Muscle of leg (tissue), 3 donors: ENCODE measurements at regions not wholly inside any gene's neighbourhood (a gene's known extent, or its start where the extent isn't known, plus 50 kb on each side); places are given as distances from the start of the nearest gene placed in this dataset.

Experiments used
- DNase-seq: peaks from one replicate; pipeline ENCODE4 v3.0.0; 2013
- H3K27ac ChIP-seq: one replicate; pipeline ENCODE4 v1.5.1; 2013; ENCODE audit warnings: mild to moderate bottlenecking, low read length, control low read depth
- H3K27me3 ChIP-seq: one replicate; pipeline ENCODE4 v1.6.1; 2013; ENCODE audit warnings: low read length; ENCODE audit not compliant: control insufficient read depth, insufficient read depth
- H3K36me3 ChIP-seq: one replicate; pipeline ENCODE4 v1.6.1; 2013; ENCODE audit warnings: low read length; ENCODE audit not compliant: control insufficient read depth, insufficient read depth
- H3K4me1 ChIP-seq: one replicate; pipeline ENCODE4 v1.6.1; 2013; ENCODE audit warnings: low read length; ENCODE audit not compliant: control insufficient read depth, insufficient read depth
- H3K4me3 ChIP-seq: one replicate; pipeline ENCODE4 v1.5.1; 2013; ENCODE audit warnings: low read length, control low read depth
- H3K9me3 ChIP-seq: replicated peaks from 2 replicates; pipeline ENCODE4 v1.6.1; 2013; ENCODE audit warnings: low read depth, low read length; ENCODE audit not compliant: control insufficient read depth
- WGBS: methylation state at CpG from one replicate; pipeline ENCODE4 v1.1.5; 2013; ENCODE audit warnings: missing lambda C conversion rate; ENCODE audit not compliant: insufficient coverage; 5-methylcytosine and 5-hydroxymethylcytosine counted together

DNA sequence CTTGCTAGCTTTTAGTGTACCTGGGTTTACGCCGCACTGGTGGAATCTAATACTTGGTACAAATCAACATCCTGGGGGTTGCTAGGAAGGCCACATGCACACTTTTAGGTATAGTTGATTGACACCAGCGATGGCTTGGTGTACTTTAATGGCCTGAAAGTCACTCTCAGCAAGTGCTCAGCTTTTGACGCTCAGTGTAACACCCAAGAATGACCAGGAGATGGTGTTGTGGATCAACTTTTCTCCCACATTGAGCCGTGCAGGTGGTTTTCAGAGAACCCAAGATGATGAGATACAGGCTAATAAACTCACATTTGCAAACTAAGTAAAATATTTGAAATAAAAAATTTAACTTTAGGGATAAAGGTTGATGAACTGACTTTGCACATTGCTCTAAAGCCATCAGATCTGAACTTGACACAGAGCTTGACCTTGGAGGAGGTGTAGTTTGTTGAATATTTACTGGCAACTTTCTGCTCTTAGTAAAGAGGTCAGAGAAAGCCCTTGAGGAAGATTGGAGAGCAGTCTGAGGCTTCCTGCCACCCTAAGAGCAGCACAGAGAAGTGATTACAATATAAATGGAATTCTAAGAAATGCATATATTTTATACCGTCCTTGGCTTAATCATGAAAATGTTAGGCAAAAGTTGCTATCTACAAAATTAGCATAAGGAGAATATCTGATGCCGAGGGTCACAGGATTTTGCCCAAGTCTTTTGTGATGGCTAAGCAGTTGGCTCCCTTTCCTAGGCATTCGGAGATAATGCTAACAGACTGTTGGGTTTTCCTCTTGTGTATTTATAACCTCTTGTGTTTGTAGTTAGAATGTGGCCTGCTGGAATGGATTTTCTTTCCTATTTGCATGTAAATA, 143.4 kb upstream of the RASGRP1 start:
- WGBS = 18% methylated on average over 2 of the region's 8 CpGs
- Histone ChIP-seq H3K9me3 (no peaks in the 10 kb centered on the region), H3K27me3 (peaks cover 3% of the 10 kb centered on the region), H3K36me3 (no peaks in the 10 kb centered on the region), H3K27ac (no peak overlapping the region), H3K4me3 (no peak overlapping the region), H3K4me1 (no peaks in the 10 kb centered on the region)
- DNase-seq = peak; percentile 80

DNA sequence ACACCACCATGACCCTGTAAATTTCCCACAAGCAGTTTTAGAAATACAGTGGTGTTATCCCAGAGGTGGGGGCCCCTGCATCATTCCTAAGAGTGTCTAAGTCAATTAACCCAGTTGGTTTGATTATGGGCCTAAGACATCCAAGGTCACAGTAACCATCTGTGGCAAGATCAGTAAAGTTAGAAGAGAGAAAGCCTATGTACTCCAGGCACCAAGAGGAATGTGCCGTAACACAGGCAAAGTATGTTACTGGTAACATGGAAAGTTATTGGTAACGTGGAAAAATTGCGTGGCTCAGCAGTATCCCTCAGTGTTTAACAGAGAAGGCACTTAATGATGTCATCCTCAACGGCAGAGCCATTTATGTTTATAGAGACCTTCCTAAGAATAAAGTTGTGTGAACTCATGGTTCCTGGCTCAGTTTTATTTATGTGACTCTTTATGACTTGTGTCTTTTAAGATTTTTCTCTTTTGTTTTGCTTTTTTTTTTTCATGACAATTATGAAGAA, 144.1 kb upstream of the RASGRP1 start:
- Histone ChIP-seq H3K27me3 (peaks cover 3% of the 10 kb centered on the region), H3K27ac (no peak overlapping the region), H3K9me3 (no peaks in the 10 kb centered on the region), H3K4me1 (no peaks in the 10 kb centered on the region), H3K36me3 (no peaks in the 10 kb centered on the region), H3K4me3 (no peak overlapping the region)
- peak; percentile 51 for DNase-seq
- WGBS = 39% methylated on average over 4 of the region's 4 CpGs

DNA sequence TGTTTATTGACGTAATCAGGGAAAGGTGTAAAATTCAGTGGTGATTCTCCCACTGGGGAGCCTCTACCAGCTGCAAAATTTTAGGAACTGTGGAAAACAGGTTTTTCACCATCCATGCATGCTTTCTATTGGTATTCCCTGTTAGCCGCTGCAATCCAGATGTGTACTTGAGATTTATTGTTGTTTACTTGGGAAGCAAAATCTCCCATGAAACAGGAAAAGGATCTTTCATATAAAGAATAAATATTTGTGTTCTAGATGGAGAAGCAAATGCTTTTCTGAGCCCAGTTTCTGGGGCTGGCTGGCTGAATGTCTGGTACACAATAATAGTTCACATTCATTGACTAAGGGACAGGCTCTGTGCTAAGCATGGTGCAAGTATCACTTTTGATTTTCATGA, 144.6 kb upstream of the RASGRP1 start:
- no peak overlapping the region for H3K27ac ChIP-seq
- no CpG with 5 or more reads among the region's 2 CpGs for WGBS
- H3K4me1 ChIP-seq = no peaks in the 10 kb centered on the region
- peaks cover 3% of the 10 kb centered on the region for H3K27me3 ChIP-seq
- no peak for DNase-seq
- H3K4me3 ChIP-seq = no peak overlapping the region
- H3K36me3 ChIP-seq = no peaks in the 10 kb centered on the region
- no peaks in the 10 kb centered on the region for H3K9me3 ChIP-seq

DNA sequence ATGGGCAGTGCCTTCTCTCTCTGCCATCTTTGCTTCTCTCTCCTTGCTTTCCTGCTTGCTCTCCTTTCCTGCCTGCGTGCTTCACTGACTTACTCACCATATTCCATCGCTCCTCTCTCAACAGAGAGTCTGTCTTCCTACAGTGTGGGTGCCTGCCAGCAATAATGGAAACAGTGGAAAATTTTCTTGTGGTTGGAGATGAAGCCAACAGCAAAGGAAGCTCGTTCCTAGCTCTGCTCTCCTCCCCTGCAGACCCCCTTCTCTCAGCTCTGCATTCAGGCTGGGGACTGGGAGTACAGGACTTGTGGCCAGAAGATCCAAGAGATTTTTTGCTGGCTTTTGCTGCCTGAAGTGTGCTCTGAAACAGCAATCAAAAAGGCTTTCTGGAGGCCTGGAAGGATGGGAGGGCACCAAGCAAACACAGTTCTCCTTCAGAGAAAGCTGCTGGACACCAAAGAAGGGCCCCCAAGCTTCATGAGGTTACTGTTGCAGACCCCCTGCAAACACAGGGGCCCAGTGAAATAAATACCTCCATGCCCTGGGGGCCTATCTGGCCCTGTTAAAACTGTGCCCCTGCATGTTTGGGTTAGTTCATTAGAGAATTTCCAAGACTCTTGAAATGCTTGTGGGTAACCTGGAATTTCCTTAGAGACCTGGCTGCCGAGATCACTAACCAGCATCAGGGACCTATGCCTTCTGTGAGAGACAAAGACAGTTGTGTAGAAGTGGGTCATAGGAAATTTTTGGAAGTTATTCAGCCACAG, 149.9 kb upstream of the RASGRP1 start:
- WGBS = no CpG with 5 or more reads among the region's 4 CpGs
- Histone ChIP-seq H3K9me3 (no peaks in the 10 kb centered on the region), H3K4me1 (no peaks in the 10 kb centered on the region), H3K27ac (no peak overlapping the region), H3K36me3 (no peaks in the 10 kb centered on the region), H3K27me3 (no peaks in the 10 kb centered on the region), H3K4me3 (no peak overlapping the region)
- DNase-seq = peak; percentile 84

DNA sequence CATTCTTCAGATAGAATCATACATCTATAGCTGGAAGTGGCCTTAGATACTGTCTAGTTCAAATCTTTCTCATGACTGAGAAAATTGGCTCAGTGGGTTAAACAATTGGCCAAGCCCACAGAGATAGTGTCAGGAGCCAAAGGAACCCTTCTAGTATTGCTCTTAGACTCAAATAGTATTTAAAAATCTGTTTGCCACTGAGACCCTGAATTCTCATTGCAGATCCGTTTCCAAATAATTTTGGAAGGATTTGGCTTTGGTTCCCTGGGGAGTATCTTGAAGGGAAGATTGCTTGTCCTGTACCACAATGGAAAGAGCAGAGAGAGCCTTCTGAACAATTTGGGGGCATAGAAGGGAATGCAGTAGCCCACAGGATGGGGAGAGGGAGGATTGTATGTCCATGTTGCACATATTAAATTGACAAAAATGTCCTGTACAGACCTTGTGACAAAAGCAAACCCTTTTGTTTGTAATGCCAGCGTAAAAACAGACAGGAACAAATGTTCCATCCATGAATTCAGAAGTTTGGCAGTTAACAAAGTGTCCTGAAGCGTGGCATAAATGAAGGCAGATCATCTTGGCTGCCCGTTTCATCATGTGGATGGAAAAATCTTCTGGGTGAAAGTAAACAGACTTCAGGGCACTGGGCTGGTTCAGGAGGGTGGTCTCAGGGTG, 156.4 kb upstream of the RASGRP1 start:
- Histone ChIP-seq H3K27ac (peak overlapping the region; percentile 62), H3K27me3 (no peaks in the 10 kb centered on the region), H3K36me3 (no peaks in the 10 kb centered on the region), H3K4me3 (no peak overlapping the region), H3K9me3 (no peaks in the 10 kb centered on the region), H3K4me1 (no peaks in the 10 kb centered on the region)
- peak; percentile 65 for DNase-seq
- whole genome bisulfite sequencing = 47% methylated on average over 4 of the region's 4 CpGs

DNA sequence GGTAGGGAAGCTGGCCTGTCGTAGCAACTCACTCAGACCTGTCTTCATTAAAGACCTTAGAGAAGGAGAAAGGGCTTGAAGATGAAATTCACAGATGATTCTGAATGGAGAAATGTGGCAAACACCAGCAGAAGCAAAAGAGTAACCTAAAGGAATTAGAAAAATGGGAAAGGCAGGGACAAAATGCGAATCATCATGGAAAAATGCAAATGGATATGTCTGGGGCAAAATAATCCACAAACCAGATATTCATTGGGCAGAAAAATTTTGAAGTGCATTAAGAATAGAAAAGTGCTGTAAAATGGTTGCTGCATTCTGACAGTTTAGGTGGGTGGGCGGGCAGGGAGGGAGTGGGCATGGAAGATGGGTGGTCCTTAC, 156.9 kb upstream of the RASGRP1 start:
- Histone ChIP-seq H3K27me3 (no peaks in the 10 kb centered on the region), H3K4me1 (no peaks in the 10 kb centered on the region), H3K4me3 (no peak overlapping the region), H3K27ac (peak overlapping the region; percentile 62), H3K36me3 (no peaks in the 10 kb centered on the region), H3K9me3 (no peaks in the 10 kb centered on the region)
- WGBS = 80% methylated on average over 1 of the region's 3 CpGs
- DNase-seq = peak; percentile 30

DNA sequence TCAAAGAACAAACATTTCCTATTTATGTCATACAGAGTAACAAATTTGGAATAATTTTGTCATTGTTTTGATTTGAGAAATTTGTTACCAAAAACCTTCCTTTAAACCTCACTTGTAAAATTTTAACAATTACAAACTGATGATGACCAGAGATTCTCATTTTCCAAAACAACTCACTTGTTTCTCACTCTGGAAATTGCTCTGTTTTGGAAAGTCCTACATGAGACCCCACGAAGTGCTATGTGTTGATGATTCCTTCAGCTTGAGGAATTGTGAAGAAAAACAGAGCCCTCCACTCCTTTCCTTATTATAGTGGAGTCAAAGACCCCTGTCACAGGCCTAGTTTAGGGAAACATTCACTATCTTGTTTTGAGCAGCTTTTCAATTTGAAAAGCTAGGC, 157.6 kb upstream of the RASGRP1 start:
- no peaks in the 10 kb centered on the region for H3K27me3 ChIP-seq
- no CpG with 5 or more reads among the region's 1 CpG for whole genome bisulfite sequencing
- no peaks in the 10 kb centered on the region for H3K9me3 ChIP-seq
- DNase-seq = no peak
- no peak overlapping the region for H3K27ac ChIP-seq
- no peaks in the 10 kb centered on the region for H3K36me3 ChIP-seq
- H3K4me1 ChIP-seq = no peaks in the 10 kb centered on the region
- H3K4me3 ChIP-seq = no peak overlapping the region

DNA sequence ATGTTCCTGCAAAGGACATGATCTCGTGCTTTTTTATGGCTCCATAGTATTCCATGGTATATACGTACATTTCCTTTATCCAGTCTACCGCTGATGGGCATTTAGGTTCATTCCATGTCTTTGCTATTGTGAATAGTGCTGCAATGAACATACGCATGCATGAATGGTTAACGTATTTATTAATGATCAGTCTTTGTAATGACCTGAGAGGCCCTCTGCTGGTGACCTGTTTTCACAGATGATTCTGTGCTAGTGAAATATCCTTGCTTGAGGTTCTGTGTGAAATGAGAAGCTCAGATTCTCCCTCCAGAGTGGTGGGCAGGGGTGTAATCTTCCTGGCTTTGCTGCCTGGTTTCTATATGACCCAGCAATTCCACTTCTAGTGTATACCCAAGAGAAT, 160.2 kb upstream of the RASGRP1 start:
- DNase-seq = no peak
- Histone ChIP-seq H3K27me3 (no peaks in the 10 kb centered on the region), H3K4me3 (no peak overlapping the region), H3K4me1 (no peaks in the 10 kb centered on the region), H3K27ac (no peak overlapping the region), H3K9me3 (no peaks in the 10 kb centered on the region), H3K36me3 (no peaks in the 10 kb centered on the region)
- 100% methylated on average over 1 of the region's 5 CpGs for WGBS

DNA sequence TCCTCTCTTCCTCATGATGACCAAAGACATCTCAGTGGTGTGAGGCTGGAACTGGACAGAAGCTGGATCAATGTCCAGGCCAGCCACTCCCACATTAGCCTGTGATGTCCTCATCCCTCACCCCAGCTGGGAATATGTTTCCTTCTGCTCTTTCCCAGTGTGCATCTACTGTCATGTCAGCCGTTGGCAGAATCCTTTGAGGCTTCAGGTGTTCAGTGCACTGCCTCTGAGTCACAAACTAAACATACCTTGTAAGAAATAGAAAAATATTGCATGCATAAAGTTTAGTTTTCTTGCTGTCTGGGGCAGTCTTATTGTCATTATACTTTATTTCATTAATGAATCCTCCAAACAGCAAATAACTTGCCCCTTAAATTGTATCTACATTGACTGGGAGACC, 161.6 kb upstream of the RASGRP1 start:
- no peak for DNase-seq
- Histone ChIP-seq H3K9me3 (no peaks in the 10 kb centered on the region), H3K4me1 (no peaks in the 10 kb centered on the region), H3K27ac (no peak overlapping the region), H3K36me3 (no peaks in the 10 kb centered on the region), H3K4me3 (no peak overlapping the region), H3K27me3 (no peaks in the 10 kb centered on the region)
- no CpG with 5 or more reads among the region's 1 CpG for WGBS

DNA sequence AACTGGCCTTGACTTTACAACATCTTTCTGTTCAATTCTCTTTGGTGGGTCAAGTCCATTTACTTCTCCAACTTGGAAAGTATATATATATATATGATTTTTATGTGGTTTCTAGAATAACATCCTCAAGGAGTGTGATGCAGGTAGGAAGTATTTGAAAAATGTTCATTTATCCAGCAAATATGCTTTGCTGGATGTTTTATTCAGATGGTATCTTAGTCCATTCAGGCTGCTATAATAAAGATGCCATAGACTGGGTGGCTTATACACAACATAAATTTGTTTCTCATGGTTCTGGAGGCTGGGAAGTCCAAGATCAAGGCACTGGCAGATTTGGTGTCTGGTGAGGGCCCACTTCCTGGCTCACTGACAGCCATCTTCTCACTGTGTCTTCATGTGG, 168.7 kb upstream of the RASGRP1 start:
- H3K4me3 ChIP-seq = no peak overlapping the region
- H3K4me1 ChIP-seq = no peaks in the 10 kb centered on the region
- H3K36me3 ChIP-seq = no peaks in the 10 kb centered on the region
- no peaks in the 10 kb centered on the region for H3K9me3 ChIP-seq
- no peaks in the 10 kb centered on the region for H3K27me3 ChIP-seq
- DNase-seq = no peak
- H3K27ac ChIP-seq = no peak overlapping the region
